ENCODE measurements at regions not wholly inside any gene's neighbourhood (a gene's known extent, or its start where the extent isn't known, plus 50 kb on each side); places are given as distances from the start of the nearest gene placed in this dataset.

DNA sequence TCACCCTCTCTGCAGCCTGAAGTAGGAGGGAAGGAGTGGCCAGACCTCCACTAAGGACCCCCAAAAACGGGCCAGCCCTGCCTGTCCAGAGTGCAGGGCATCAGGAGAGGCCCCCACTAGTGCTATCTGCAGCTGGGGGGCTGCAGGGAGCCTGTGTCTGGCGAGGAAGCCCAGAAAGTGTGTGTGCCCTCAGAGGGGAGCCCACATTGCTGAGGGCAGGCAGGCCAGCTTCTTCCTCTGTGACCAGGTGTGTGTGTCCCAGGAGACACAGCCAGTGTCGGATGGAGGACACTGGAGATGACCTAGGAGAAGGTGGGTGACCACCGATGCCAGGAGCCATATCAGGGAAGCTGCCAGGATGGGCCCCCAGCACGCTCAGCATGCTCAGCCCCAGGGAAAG is 218.7 kb downstream of the IRX2 start:
- FAIRE-seq (no peak), DNase-seq (ENCODE audit: insufficient read length, low spot score) (no peak)
- TF ChIP-seq CTCF (IDR thresholded peaks at IDR 0.05; ENCODE audit: insufficient read depth, missing control alignments), result no peak

- FAIRE-seq, result no peak
- DNase-seq (ENCODE audit: insufficient read length, low spot score), result no peak
- TF ChIP-seq CTCF (IDR thresholded peaks at IDR 0.05; ENCODE audit: insufficient read depth, missing control alignments), result no peak
Observed at GRCh38 chr5:2531318-2531717, 220.2 kb downstream of the IRX2 start.

- DNase-seq (ENCODE audit: insufficient read length, low spot score), result no peak
- FAIRE-seq, result no peak
- no peak for TF ChIP-seq CTCF (IDR thresholded peaks at IDR 0.05; ENCODE audit: insufficient read depth, missing control alignments)
Observed at GRCh38 chr5:2530609-2531008, 220.9 kb downstream of the IRX2 start.

- TF ChIP-seq CTCF (IDR thresholded peaks at IDR 0.05; ENCODE audit: insufficient read depth, missing control alignments), result no peak
Observed at GRCh38 chr5:2529371-2530092, 221.9 kb downstream of the IRX2 start.

DNA sequence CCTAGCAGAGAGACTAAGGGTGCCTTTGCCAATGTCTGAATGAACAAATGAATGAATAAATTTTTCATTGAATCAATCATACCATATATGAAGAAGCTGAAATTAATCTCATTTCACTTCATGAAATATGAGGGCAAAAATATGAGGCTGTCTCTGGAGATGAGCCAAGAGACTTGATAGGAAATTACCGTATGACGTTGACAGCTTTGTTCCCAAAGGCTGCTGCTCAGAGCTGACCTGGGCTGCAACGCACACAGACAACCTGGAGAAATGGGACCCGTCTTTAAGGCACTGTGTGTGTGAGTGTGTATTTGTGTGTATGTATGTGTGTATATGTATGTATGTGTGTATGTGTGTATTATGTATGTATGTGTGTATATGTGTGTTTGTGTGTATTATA is 226.1 kb downstream of the IRX2 start:
- no peak for TF ChIP-seq CTCF (IDR thresholded peaks at IDR 0.05; ENCODE audit: insufficient read depth, missing control alignments)
- FAIRE-seq, result no peak

More at GRCh38 chr5:2529371-2530092, 221.9 kb downstream of the IRX2 start:
- FAIRE-seq, result no peak
- DNase-seq (ENCODE audit: insufficient read length, low spot score), result no peak

DNA sequence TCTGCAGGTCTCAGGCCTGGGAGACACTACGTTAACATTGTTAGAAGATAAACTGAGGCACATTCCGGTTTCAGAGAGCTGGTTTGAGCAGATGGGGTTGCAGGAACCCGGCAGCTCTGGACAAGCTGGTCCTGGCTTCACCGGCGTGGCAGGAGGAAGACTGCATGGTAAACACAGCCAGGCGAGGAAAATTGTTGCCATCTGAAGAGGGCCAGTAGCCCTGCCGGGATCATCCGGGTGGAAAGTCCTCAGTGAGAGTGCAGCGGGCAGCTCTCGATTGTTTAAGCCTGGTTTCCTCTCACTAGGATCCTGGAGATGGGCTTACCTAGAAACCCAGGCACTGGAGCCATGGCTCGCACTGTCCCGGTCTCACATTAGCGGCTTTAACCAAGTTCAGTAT is 226.9 kb downstream of the IRX2 start:
- TF ChIP-seq CTCF (IDR thresholded peaks at IDR 0.05; ENCODE audit: insufficient read depth, missing control alignments), result no peak
- DNase-seq (ENCODE audit: insufficient read length, low spot score) (no peak), FAIRE-seq (no peak)

More for the DNA sequence above, 226.1 kb downstream of the IRX2 start:
- DNase-seq (ENCODE audit: insufficient read length, low spot score), result no peak

DNA sequence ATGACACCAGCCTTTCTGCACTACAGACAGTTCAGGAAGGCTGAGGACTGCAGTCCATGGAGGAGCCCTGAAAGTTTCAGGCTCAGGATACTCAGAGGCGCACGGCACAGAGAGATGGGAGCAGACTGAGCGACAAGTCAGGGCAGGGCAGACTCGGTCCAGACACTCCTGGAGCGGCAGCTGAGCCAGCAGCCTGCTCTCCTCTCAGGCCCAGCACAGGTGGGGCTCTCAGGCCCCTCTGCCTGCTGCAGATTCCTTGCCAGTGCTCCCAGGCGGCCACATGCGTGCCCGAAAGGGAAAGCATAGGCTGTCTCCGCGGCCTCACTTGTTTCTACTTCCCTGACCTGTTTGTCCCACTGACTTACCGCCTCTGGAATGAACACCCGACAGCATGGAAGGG is 228.3 kb downstream of the IRX2 start:
- DNase-seq (ENCODE audit: insufficient read length, low spot score) (no peak), FAIRE-seq (no peak)
- TF ChIP-seq CTCF (IDR thresholded peaks at IDR 0.05; ENCODE audit: insufficient read depth, missing control alignments), result no peak

All from D721Med (cell line).